ENCODE measurements at regions not wholly inside any gene's neighbourhood (a gene's known extent, or its start where the extent isn't known, plus 50 kb on each side); places are given as distances from the start of the nearest gene placed in this dataset.

GRCh38 chr9:108628316-108628715 lies 227.5 kb downstream of the ACTL7B start:
- Histone ChIP-seq H3K4me3 (no peak overlapping the region), H3K27ac (no peak overlapping the region), H3K9me3 (ENCODE audit: low read depth) (no peaks in the 10 kb centered on the region), H3K27me3 (no peaks in the 10 kb centered on the region), H3K4me1 (ENCODE audit: low read depth) (no peaks in the 10 kb centered on the region), H3K36me3 (no peaks in the 10 kb centered on the region)
- TF ChIP-seq CTCF (IDR thresholded peaks at IDR 0.05; ENCODE audit: low read depth, low read length), result no peak
- no peak for DNase-seq (ENCODE audit: low read depth in 1 of 2, low spot score in 1 of 2)

- Histone ChIP-seq H3K27ac (no peak overlapping the region), H3K4me3 (no peak overlapping the region), H3K9me3 (ENCODE audit: low read depth) (no peaks in the 10 kb centered on the region), H3K4me1 (ENCODE audit: low read depth) (no peaks in the 10 kb centered on the region), H3K36me3 (no peaks in the 10 kb centered on the region), H3K27me3 (no peaks in the 10 kb centered on the region)
- TF ChIP-seq CTCF (IDR thresholded peaks at IDR 0.05; ENCODE audit: low read depth, low read length), result no peak
- no peak for DNase-seq (ENCODE audit: low read depth in 1 of 2, low spot score in 1 of 2)
These were observed 229.0 kb downstream of the ACTL7B start for GRCh38 chr9:108626743-108627142.

- Histone ChIP-seq H3K4me3 (no peak overlapping the region), H3K27me3 (no peaks in the 10 kb centered on the region), H3K9me3 (ENCODE audit: low read depth) (no peaks in the 10 kb centered on the region), H3K27ac (no peak overlapping the region), H3K36me3 (no peaks in the 10 kb centered on the region), H3K4me1 (ENCODE audit: low read depth) (no peaks in the 10 kb centered on the region)
- TF ChIP-seq CTCF (IDR thresholded peaks at IDR 0.05; ENCODE audit: low read depth, low read length), result no peak
- peak in 1 of 2 donors; percentile 83 for DNase-seq (ENCODE audit: low read depth in 1 of 2, low spot score in 1 of 2)
These were observed 233.6 kb downstream of the ACTL7B start for GRCh38 chr9:108621991-108622855.

GRCh38 chr9:108620767-108621166 lies 235.0 kb downstream of the ACTL7B start:
- Histone ChIP-seq H3K4me1 (ENCODE audit: low read depth) (peaks cover 1% of the 10 kb centered on the region), H3K27me3 (no peaks in the 10 kb centered on the region), H3K36me3 (no peaks in the 10 kb centered on the region), H3K4me3 (no peak overlapping the region), H3K9me3 (ENCODE audit: low read depth) (no peaks in the 10 kb centered on the region), H3K27ac (no peak overlapping the region)
- peak in 1 of 2 donors; percentile 46 for DNase-seq (ENCODE audit: low read depth in 1 of 2, low spot score in 1 of 2)
- TF ChIP-seq CTCF (IDR thresholded peaks at IDR 0.05; ENCODE audit: low read depth, low read length), result no peak

- H3K4me1 ChIP-seq (ENCODE audit: low read depth), result peaks cover 8% of the 10 kb centered on the region
- TF ChIP-seq CTCF (IDR thresholded peaks at IDR 0.05; ENCODE audit: low read depth, low read length), result no peak
- H3K36me3 ChIP-seq, result no peaks in the 10 kb centered on the region
- no peaks in the 10 kb centered on the region for H3K9me3 ChIP-seq (ENCODE audit: low read depth)
- H3K27me3 ChIP-seq, result no peaks in the 10 kb centered on the region
- peak in 1 of 2 donors; percentile 27 for DNase-seq (ENCODE audit: low read depth in 1 of 2, low spot score in 1 of 2)
- no peak overlapping the region for H3K27ac ChIP-seq
- H3K4me3 ChIP-seq, result no peak overlapping the region
These were observed 236.8 kb downstream of the ACTL7B start for GRCh38 chr9:108618906-108619550.
